ENCODE measurements at regions not wholly inside any gene's neighbourhood (a gene's known extent, or its start where the extent isn't known, plus 50 kb on each side); places are given as distances from the start of the nearest gene placed in this dataset.

GRCh38 chr6:121856296-121856695, 420.9 kb downstream of the GJA1 start:
- no peak for DNase-seq
- Histone ChIP-seq H3K4me3 (ENCODE audit: low read length in 3 of 3) (no peak overlapping the region), H3K27me3 (ENCODE audit: control insufficient read depth, insufficient read depth, low read length) (no peaks in the 10 kb centered on the region), H3K9ac (ENCODE audit: low read length in 3 of 3) (no peak overlapping the region), H3K36me3 (ENCODE audit: control insufficient read depth in 2 of 3, insufficient read depth in 3 of 3, low read length in 3 of 3) (no peaks in the 10 kb centered on the region), H3K9me3 (ENCODE audit: control insufficient read depth in 2 of 3, insufficient read depth in 1 of 3, low read length in 3 of 3) (no peaks in the 10 kb centered on the region), H3K27ac (ENCODE audit: low read depth in 2 of 2, low read length in 2 of 2) (no peak overlapping the region), H3K4me1 (ENCODE audit: control insufficient read depth in 2 of 3, insufficient read depth in 2 of 3, low read depth in 1 of 3, low read length in 3 of 3) (no peaks in the 10 kb centered on the region)
- intact Hi-C loops (cut with DNase I) = no loop called here
- no peak for TF ChIP-seq CTCF (IDR thresholded peaks at IDR 0.05; ENCODE audit: borderline replicate concordance, extremely low read depth, insufficient read depth)
- FAIRE-seq = no peak

GRCh38 chr6:121857551-121857950, 422.1 kb downstream of the GJA1 start:
- no peaks in the 10 kb centered on the region for H3K4me1 ChIP-seq (ENCODE audit: control insufficient read depth in 2 of 3, insufficient read depth in 2 of 3, low read depth in 1 of 3, low read length in 3 of 3)
- H3K27me3 ChIP-seq (ENCODE audit: control insufficient read depth, insufficient read depth, low read length) = no peaks in the 10 kb centered on the region
- FAIRE-seq (no peak), DNase-seq (no peak)
- TF ChIP-seq CTCF (IDR thresholded peaks at IDR 0.05; ENCODE audit: borderline replicate concordance, extremely low read depth, insufficient read depth) = no peak
- intact Hi-C loops (cut with DNase I) = no loop called here
- no peak overlapping the region for H3K4me3 ChIP-seq (ENCODE audit: low read length in 3 of 3)
- H3K9ac ChIP-seq (ENCODE audit: low read length in 3 of 3) = no peak overlapping the region
- H3K9me3 ChIP-seq (ENCODE audit: control insufficient read depth in 2 of 3, insufficient read depth in 1 of 3, low read length in 3 of 3) = no peaks in the 10 kb centered on the region
- no peaks in the 10 kb centered on the region for H3K36me3 ChIP-seq (ENCODE audit: control insufficient read depth in 2 of 3, insufficient read depth in 3 of 3, low read length in 3 of 3)
- H3K27ac ChIP-seq (ENCODE audit: low read depth in 2 of 2, low read length in 2 of 2) = no peak overlapping the region

GRCh38 chr6:121858310-121858709, 422.9 kb downstream of the GJA1 start:
- no peak overlapping the region for H3K4me3 ChIP-seq (ENCODE audit: low read length in 3 of 3)
- no peaks in the 10 kb centered on the region for H3K4me1 ChIP-seq (ENCODE audit: control insufficient read depth in 2 of 3, insufficient read depth in 2 of 3, low read depth in 1 of 3, low read length in 3 of 3)
- H3K27me3 ChIP-seq (ENCODE audit: control insufficient read depth, insufficient read depth, low read length) = no peaks in the 10 kb centered on the region
- TF ChIP-seq CTCF (IDR thresholded peaks at IDR 0.05; ENCODE audit: borderline replicate concordance, extremely low read depth, insufficient read depth) = no peak
- no peaks in the 10 kb centered on the region for H3K9me3 ChIP-seq (ENCODE audit: control insufficient read depth in 2 of 3, insufficient read depth in 1 of 3, low read length in 3 of 3)
- H3K36me3 ChIP-seq (ENCODE audit: control insufficient read depth in 2 of 3, insufficient read depth in 3 of 3, low read length in 3 of 3) = no peaks in the 10 kb centered on the region
- DNase-seq (no peak), FAIRE-seq (no peak)
- no peak overlapping the region for H3K9ac ChIP-seq (ENCODE audit: low read length in 3 of 3)
- intact Hi-C loops (cut with DNase I) = no loop called here
- no peak overlapping the region for H3K27ac ChIP-seq (ENCODE audit: low read depth in 2 of 2, low read length in 2 of 2)

- no peak overlapping the region for H3K9ac ChIP-seq (ENCODE audit: low read length in 3 of 3)
- intact Hi-C loops (cut with DNase I) = no loop called here
- H3K27me3 ChIP-seq (ENCODE audit: control insufficient read depth, insufficient read depth, low read length) = no peaks in the 10 kb centered on the region
- no peak for TF ChIP-seq CTCF (IDR thresholded peaks at IDR 0.05; ENCODE audit: borderline replicate concordance, extremely low read depth, insufficient read depth)
- FAIRE-seq (no peak), DNase-seq (no peak)
- no peaks in the 10 kb centered on the region for H3K9me3 ChIP-seq (ENCODE audit: control insufficient read depth in 2 of 3, insufficient read depth in 1 of 3, low read length in 3 of 3)
- no peak overlapping the region for H3K4me3 ChIP-seq (ENCODE audit: low read length in 3 of 3)
- no peaks in the 10 kb centered on the region for H3K36me3 ChIP-seq (ENCODE audit: control insufficient read depth in 2 of 3, insufficient read depth in 3 of 3, low read length in 3 of 3)
- H3K4me1 ChIP-seq (ENCODE audit: control insufficient read depth in 2 of 3, insufficient read depth in 2 of 3, low read depth in 1 of 3, low read length in 3 of 3) = no peaks in the 10 kb centered on the region
- H3K27ac ChIP-seq (ENCODE audit: low read depth in 2 of 2, low read length in 2 of 2) = no peak overlapping the region
Measured at GRCh38 chr6:121858986-121859385, 423.5 kb downstream of the GJA1 start.
